Keratinocyte (primary cell): ENCODE measurements at regions not wholly inside any gene's neighbourhood (a gene's known extent, or its start where the extent isn't known, plus 50 kb on each side); places are given as distances from the start of the nearest gene placed in this dataset.

Experiments
- CTCF ChIP-seq, 3 experiments: IDR thresholded peaks in 1 of 3; conservative IDR thresholded peaks in 1 of 3; optimal IDR thresholded peaks in 1 of 3; 2 replicates in 2 of 3; 3 replicates in 1 of 3; pipeline versions ENCODE3 to v1.5.1; 2011; ENCODE audit warnings: low read length in 3 of 3, mild to moderate bottlenecking in 3 of 3, moderate library complexity in 2 of 3, control low read depth in 1 of 3, inconsistent platforms in 1 of 3; ENCODE audit not compliant: insufficient read depth in 2 of 3; ENCODE audit errors: extremely low read depth in 1 of 3
- EZH2 ChIP-seq: IDR thresholded peaks from one replicate; pipeline ENCODE4 v1.6.1; 2012; ENCODE audit warnings: inconsistent platforms, mild to moderate bottlenecking, low read length, moderate library complexity

GRCh38 chr1:229068270-229068987 is 202.5 kb upstream of the RAB4A start:
- TF ChIP-seq EZH2 (no peak), CTCF (optimal IDR thresholded peaks at IDR 0.05 in 1 of 3, IDR thresholded peaks at IDR 0.05 in 1 of 3, conservative IDR thresholded peaks at IDR 0.05 in 1 of 3; ENCODE audit: extremely low read depth in 1 of 3, insufficient read depth in 2 of 3, low read length in 3 of 3) (no peak)
